ENCODE measurements at regions not wholly inside any gene's neighbourhood (a gene's known extent, or its start where the extent isn't known, plus 50 kb on each side); places are given as distances from the start of the nearest gene placed in this dataset.

DNA sequence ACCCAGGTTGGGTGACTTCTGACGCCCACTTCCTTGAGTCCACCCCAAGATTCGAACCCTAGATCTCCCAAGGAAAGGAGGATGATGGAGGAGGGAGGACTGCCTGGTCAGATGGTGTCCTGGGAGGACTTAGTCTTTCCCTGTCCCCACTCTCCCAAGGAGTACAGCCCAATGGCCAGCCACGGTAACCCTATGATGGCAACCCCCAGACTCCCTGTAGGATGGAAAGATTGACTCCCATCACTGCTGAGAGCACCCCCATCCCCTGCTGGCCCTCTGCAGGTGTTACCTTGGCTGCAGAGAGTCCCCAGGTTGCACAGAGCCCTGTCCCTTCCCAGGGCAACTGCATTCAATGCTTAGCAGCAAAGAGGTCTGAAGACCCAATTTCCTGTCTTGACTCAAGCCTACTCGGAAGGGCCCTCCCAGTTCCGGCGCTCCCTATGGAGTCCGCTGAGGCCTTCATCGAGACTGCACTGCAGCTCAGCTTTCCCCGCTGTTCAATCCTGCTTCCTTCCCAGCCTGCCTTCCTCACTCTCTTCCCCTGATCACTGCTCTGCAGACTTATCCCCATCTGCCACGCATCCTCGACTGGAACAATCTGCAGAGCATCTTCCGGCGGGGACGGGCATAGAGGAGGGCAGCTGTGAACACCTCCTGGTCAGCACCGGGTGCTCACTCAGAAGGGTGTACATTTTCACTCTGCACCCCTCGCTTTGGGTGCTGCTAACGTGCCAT is 50.8 kb upstream of the OCM2 start:
- peak in 2 of 58 donors; percentile 9 to 10 for DNase-seq

DNA sequence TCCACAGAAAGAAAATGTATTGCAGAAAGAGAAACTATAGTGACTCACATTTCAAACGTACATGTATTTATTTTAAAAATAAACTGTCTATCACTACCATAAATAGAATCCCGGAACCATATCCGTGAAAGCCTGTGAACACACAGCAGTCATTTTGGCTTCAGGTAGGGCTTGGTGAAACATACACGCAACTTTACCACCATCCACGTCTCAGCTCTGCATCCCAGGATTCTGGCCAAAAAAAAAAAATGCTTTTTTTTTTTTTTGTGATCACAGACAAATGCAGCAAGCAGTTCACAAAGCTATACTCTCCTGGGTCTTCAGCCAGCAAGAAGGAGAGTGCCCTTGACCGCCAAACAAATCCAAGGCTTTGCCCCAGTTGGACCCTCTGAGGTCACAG is 56.8 kb upstream of the OCM2 start:
- no peak for DNase-seq

DNA sequence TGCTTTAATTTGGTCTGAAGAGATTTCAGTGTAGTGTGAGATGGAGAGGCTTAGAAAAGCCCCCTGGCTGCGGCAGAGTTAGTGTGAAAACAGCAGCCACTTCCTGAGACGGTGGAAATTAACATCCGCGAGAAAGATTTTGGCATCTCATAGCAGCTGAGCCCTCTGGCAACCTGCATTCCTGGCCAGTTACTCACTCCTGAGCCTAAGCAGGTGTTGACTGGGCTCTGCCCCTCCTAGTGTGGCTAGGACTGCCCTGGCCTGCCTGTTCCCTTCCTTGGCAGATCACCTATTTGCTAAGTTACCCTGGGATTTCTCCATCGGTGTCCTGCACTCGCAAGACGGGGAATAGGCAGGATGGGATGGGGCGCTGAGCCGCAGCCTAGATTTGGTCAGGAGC is 57.6 kb upstream of the LMTK2 start:
- no peak for DNase-seq

DNA sequence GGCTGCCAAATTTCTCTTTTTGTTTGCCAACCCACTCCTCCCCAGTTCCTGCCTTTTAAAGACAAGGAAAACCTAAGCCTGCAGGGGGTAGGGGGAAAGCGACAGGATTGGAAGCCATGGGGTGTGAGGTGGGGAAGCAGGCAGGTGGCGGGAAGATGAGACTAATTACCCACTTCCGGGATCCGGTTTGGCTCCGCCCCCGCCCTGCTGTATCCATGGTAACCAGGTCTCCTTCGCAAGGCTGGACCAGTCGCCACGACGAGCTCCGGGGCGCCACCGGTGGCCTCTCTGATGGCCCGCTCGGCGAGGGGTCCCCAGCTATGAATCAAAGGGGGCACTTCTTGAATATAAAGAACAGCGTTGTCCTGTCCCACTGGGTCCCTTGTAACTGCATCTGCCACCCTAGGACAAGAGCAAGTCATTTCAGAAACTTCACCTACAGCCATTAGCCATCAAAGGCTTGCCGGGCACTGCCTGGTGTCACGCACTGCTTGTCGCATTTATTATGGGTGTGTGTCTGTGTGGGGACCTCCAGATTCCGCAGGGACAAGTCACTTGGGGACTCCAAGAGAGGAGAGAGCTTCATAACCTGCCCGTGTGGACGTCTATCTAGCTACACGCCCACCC is 55.4 kb upstream of the LMTK2 start:
- DNase-seq: peak in 16 of 58 donors; percentile 1 to 44 (median 9)

DNA sequence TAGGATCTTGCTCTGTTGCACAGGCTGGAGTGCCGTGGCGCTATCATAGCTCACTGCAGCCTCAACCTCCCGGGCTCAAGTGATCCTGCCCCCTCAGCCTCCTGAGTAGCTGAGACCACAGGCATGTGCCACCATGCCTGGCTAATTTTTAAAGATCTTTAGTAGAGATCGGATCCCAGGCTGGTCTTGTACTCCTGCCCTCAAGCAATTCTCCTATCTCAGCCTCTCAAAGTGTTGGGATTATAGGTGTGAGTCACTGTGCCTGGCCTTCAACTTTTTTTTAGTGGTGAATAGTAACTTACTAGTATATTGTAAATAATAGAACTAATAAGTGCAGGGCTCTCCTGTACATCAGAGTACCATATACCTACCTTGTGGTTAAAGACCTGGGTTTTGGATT is 52.1 kb upstream of the LMTK2 start:
- no peak for DNase-seq

DNA sequence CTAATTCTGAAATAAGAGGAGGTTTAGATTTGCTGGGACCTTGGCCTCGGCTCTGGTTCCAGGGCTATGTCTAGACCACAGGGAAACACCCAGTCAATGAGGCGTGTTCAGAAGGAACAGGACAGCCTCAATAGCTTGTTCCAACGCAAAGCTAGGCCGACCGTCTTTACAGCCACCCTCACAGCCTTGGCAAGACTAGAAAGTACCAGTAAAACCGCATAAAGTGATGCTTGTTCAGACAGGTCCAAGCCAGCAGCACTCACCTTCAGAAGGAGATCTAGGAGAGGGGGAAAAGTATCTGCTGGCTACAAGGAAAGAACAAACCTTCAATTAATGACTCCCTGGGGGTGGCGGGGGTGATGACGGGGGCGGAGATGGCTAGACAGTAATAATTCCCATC is 50.1 kb upstream of the LMTK2 start:
- DNase-seq: no peak

All from anterior cingulate cortex (tissue), 58 donors.